ENCODE measurements at regions not wholly inside any gene's neighbourhood (a gene's known extent, or its start where the extent isn't known, plus 50 kb on each side); places are given as distances from the start of the nearest gene placed in this dataset.

GRCh38 chr13:61188057-61188456 is 227.6 kb downstream of the PCDH20 start:
- Mint-ChIP-seq H3K4me1 (ENCODE audit: low read depth) (peaks cover 3% of the 10 kb centered on the region), H3K27me3 (no peaks in the 10 kb centered on the region), H3K4me3 (ENCODE audit: low read depth) (no peak overlapping the region), H3K27ac (no peak overlapping the region), H3K36me3 (ENCODE audit: insufficient read depth) (no peaks in the 10 kb centered on the region), H3K9me3 (ENCODE audit: low read depth) (peaks cover 6% of the 10 kb centered on the region)
- no peak for DNase-seq (ENCODE audit: low spot score, unreplicated experiment)
- no peak for TF ChIP-seq CTCF (IDR thresholded peaks at IDR 0.05; ENCODE audit: unreplicated experiment)

GRCh38 chr13:61187471-61187870 is 228.2 kb downstream of the PCDH20 start:
- Mint-ChIP-seq H3K4me3 (ENCODE audit: low read depth) (no peak overlapping the region), H3K27ac (no peak overlapping the region), H3K27me3 (no peaks in the 10 kb centered on the region), H3K4me1 (ENCODE audit: low read depth) (no peaks in the 10 kb centered on the region), H3K36me3 (ENCODE audit: insufficient read depth) (no peaks in the 10 kb centered on the region), H3K9me3 (ENCODE audit: low read depth) (peaks cover 6% of the 10 kb centered on the region)
- DNase-seq (ENCODE audit: low spot score, unreplicated experiment), result no peak
- no peak for TF ChIP-seq CTCF (IDR thresholded peaks at IDR 0.05; ENCODE audit: unreplicated experiment)

DNA sequence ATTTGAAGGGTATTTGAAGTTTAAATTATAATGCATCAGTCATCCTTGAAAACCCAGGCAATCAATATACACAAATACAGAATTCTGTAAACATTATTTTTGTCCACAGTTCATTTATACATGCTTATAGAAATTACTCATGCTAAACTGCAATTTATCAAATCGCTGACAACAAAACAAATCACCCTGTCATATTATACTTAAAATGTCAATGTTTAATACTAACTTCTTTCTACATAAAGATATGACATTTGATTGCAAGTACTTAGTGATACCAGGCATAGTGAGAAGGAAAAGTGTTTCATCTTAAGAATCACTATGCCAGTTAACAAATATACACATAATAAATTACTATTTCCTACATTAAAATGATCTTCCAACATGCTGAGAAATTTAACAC is 232.0 kb downstream of the PCDH20 start:
- no peak for DNase-seq (ENCODE audit: low spot score, unreplicated experiment)
- H3K9me3 Mint-ChIP-seq (ENCODE audit: low read depth), result peaks cover 6% of the 10 kb centered on the region
- TF ChIP-seq CTCF (IDR thresholded peaks at IDR 0.05; ENCODE audit: unreplicated experiment), result no peak
- H3K36me3 Mint-ChIP-seq (ENCODE audit: insufficient read depth), result no peaks in the 10 kb centered on the region
- H3K4me3 Mint-ChIP-seq (ENCODE audit: low read depth), result no peak overlapping the region
- H3K27me3 Mint-ChIP-seq, result no peaks in the 10 kb centered on the region
- H3K4me1 Mint-ChIP-seq (ENCODE audit: low read depth), result peaks cover 9% of the 10 kb centered on the region
- H3K27ac Mint-ChIP-seq, result no peak overlapping the region

DNA sequence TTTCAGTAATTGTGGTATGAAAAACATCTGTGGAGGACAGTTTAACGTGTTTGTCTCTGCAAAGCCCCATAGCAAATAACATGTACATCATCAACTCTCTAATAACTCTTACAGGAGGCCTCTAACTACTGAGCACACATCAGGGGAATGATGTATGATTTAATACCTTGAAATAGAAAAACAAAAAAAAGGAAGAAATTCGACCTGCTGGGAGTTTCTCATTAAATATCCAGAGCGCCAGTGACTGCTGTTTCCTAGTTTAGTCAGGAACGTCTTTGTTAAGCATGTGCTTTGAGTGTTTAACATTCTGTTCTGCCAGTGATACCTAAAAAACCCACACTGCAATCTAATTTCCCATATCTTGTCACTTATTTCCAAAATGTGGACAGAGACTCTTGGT is 235.4 kb downstream of the PCDH20 start:
- Mint-ChIP-seq H3K4me1 (ENCODE audit: low read depth) (peaks cover 9% of the 10 kb centered on the region), H3K9me3 (ENCODE audit: low read depth) (peaks cover 4% of the 10 kb centered on the region), H3K36me3 (ENCODE audit: insufficient read depth) (peaks cover 1% of the 10 kb centered on the region), H3K27me3 (no peaks in the 10 kb centered on the region), H3K27ac (no peak overlapping the region), H3K4me3 (ENCODE audit: low read depth) (no peak overlapping the region)
- DNase-seq (ENCODE audit: low spot score, unreplicated experiment), result no peak
- no peak for TF ChIP-seq CTCF (IDR thresholded peaks at IDR 0.05; ENCODE audit: unreplicated experiment)

DNA sequence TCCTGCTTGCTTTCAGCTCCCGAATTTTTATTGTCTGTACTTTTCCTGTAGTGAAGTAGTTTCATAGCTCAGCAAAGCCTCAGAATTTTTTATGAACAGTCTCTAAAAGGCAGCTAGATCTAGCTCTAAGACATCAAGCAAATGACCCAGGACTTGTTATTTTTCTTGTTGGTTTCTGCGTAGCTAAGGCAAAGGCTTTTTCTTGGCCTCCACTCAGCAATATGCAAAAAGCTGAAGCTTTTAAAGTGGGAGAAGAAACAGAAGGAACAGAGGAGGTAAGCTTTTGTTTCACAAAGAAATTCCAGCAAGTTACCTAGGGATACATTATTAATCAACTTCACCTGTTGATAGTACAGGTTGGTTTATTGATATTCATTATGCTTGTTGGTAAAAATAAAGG is 235.9 kb downstream of the PCDH20 start:
- Mint-ChIP-seq H3K27ac (no peak overlapping the region), H3K36me3 (ENCODE audit: insufficient read depth) (peaks cover 1% of the 10 kb centered on the region), H3K27me3 (no peaks in the 10 kb centered on the region), H3K4me3 (ENCODE audit: low read depth) (no peak overlapping the region), H3K4me1 (ENCODE audit: low read depth) (peaks cover 9% of the 10 kb centered on the region), H3K9me3 (ENCODE audit: low read depth) (peaks cover 6% of the 10 kb centered on the region)
- no peak for TF ChIP-seq CTCF (IDR thresholded peaks at IDR 0.05; ENCODE audit: unreplicated experiment)
- no peak for DNase-seq (ENCODE audit: low spot score, unreplicated experiment)

Measured in progenitor cell of endocrine pancreas (in vitro differentiated cells).